Colonic mucosa (tissue), 4 donors: ENCODE measurements at regions not wholly inside any gene's neighbourhood (a gene's known extent, or its start where the extent isn't known, plus 50 kb on each side); places are given as distances from the start of the nearest gene placed in this dataset.
"Not testable (repeated sequence)": the region's sequence is repeated elsewhere in the genome, so short reads cannot be mapped to it uniquely, and the experiment has no call there.

ENCODE experiments used
- DNase-seq: peaks from one replicate; pipeline ENCODE4 v3.0.0-alpha.2; 2020
- H3K27ac ChIP-seq: fragments of 200-600 bp; one replicate; pipeline ENCODE4 v1.8.0; 2021
- H3K27me3 ChIP-seq: fragments of 200-600 bp; one replicate; pipeline ENCODE4 v1.8.0; 2021
- H3K36me3 ChIP-seq: fragments of 200-600 bp; one replicate; pipeline ENCODE4 v1.8.0; 2021
- H3K4me1 ChIP-seq: fragments of 200-600 bp; one replicate; pipeline ENCODE4 v1.8.0; 2021; ENCODE audit warnings: mild to moderate bottlenecking
- H3K4me3 ChIP-seq: fragments of 200-600 bp; one replicate; pipeline ENCODE4 v1.8.0; 2021
- H3K9ac ChIP-seq, 2 donors: one replicate each; pipeline ENCODE4 v1.7.0; 2013; ENCODE audit warnings: control low read depth in 2 of 2, low read depth in 2 of 2, low read length in 2 of 2
- H3K9me3 ChIP-seq: fragments of 200-600 bp; one replicate; pipeline ENCODE4 v1.8.0; 2021
- CTCF ChIP-seq: fragments of 200-600 bp; IDR thresholded peaks from one replicate; pipeline ENCODE4 v1.8.0; 2022; ENCODE audit warnings: antibody characterized with exemption, mild to moderate bottlenecking
- intact Hi-C: fragments of 100-400 bp; cut with DNase I; formaldehyde crosslinking; loops from one replicate; pipeline ENCODE4 v1.14.1; 2022
- donor health status: healthy.
- donor health status: DM: no; HTN: no; CAD: no.
- donor health status: DM: no; HTN: no; CAD: no.

GRCh38 chr7:13130321-13130720 is 442.9 kb downstream of the ARL4A start:
- no peaks in the 10 kb centered on the region for H3K36me3 ChIP-seq
- no peaks in the 10 kb centered on the region for H3K4me1 ChIP-seq
- no peaks in the 10 kb centered on the region for H3K9me3 ChIP-seq
- no peak for TF ChIP-seq CTCF
- H3K4me3 ChIP-seq: no peak overlapping the region
- DNase-seq: no peak
- no peak overlapping the region for H3K9ac ChIP-seq
- H3K27me3 ChIP-seq: no peaks in the 10 kb centered on the region
- intact Hi-C loops: no loop called here
- H3K27ac ChIP-seq: no peak overlapping the region

GRCh38 chr7:13130906-13131305 is 443.5 kb downstream of the ARL4A start:
- H3K4me3 ChIP-seq, H3K27me3 ChIP-seq, H3K9ac ChIP-seq, DNase-seq, H3K27ac ChIP-seq, intact Hi-C loops, H3K36me3 ChIP-seq, H3K9me3 ChIP-seq, H3K4me1 ChIP-seq: not testable (repeated sequence)

GRCh38 chr7:13132314-13132713 is 444.9 kb downstream of the ARL4A start:
- Histone ChIP-seq H3K4me1 (no peaks in the 10 kb centered on the region), H3K4me3 (no peak overlapping the region), H3K9ac (no peak overlapping the region), H3K27ac (no peak overlapping the region), H3K36me3 (no peaks in the 10 kb centered on the region), H3K9me3 (no peaks in the 10 kb centered on the region), H3K27me3 (no peaks in the 10 kb centered on the region)
- DNase-seq: no peak
- no peak for TF ChIP-seq CTCF
- intact Hi-C loops: no loop called here

- H3K4me1 ChIP-seq, intact Hi-C loops, H3K9ac ChIP-seq, H3K9me3 ChIP-seq, H3K36me3 ChIP-seq, DNase-seq, H3K27ac ChIP-seq, H3K27me3 ChIP-seq, H3K4me3 ChIP-seq: not testable (repeated sequence)
Observed at GRCh38 chr7:13136345-13136744, 448.9 kb downstream of the ARL4A start.

GRCh38 chr7:13139436-13139835 is 452.0 kb downstream of the ARL4A start:
- intact Hi-C loops: no loop called here
- DNase-seq: no peak
- H3K27me3 ChIP-seq: no peaks in the 10 kb centered on the region

GRCh38 chr7:13144673-13145072 is 457.2 kb downstream of the ARL4A start:
- no peak for TF ChIP-seq CTCF
- no peaks in the 10 kb centered on the region for H3K9me3 ChIP-seq
- no peaks in the 10 kb centered on the region for H3K4me1 ChIP-seq
- no peak overlapping the region for H3K9ac ChIP-seq
- no peaks in the 10 kb centered on the region for H3K36me3 ChIP-seq
- H3K4me3 ChIP-seq: no peak overlapping the region
- no peaks in the 10 kb centered on the region for H3K27me3 ChIP-seq
- no peak overlapping the region for H3K27ac ChIP-seq
- DNase-seq: no peak
- intact Hi-C loops: no loop called here

More at GRCh38 chr7:13139436-13139835, 452.0 kb downstream of the ARL4A start:
- H3K9me3 ChIP-seq: no peaks in the 10 kb centered on the region
- H3K27ac ChIP-seq: no peak overlapping the region
- no peak for TF ChIP-seq CTCF
- no peaks in the 10 kb centered on the region for H3K4me1 ChIP-seq
- H3K9ac ChIP-seq: no peak overlapping the region
- no peak overlapping the region for H3K4me3 ChIP-seq
- H3K36me3 ChIP-seq: no peaks in the 10 kb centered on the region

- no peaks in the 10 kb centered on the region for H3K4me1 ChIP-seq
- no peak for TF ChIP-seq CTCF
- H3K4me3 ChIP-seq: no peak overlapping the region
- intact Hi-C loops: no loop called here
- H3K27me3 ChIP-seq: no peaks in the 10 kb centered on the region
- no peak for DNase-seq
- H3K27ac ChIP-seq: no peak overlapping the region
- H3K9me3 ChIP-seq: no peaks in the 10 kb centered on the region
- no peak overlapping the region for H3K9ac ChIP-seq
- no peaks in the 10 kb centered on the region for H3K36me3 ChIP-seq
Observed at GRCh38 chr7:13148548-13148947, 461.1 kb downstream of the ARL4A start.
